Effector memory CD8-positive, alpha-beta T cell (primary cell): ENCODE measurements at regions not wholly inside any gene's neighbourhood (a gene's known extent, or its start where the extent isn't known, plus 50 kb on each side); places are given as distances from the start of the nearest gene placed in this dataset.

Experiments
- ATAC-seq: fragments of 150-1000 bp; cut with Tn5 transposase; replicated peaks from 2 replicates; pipeline ENCODE4 v1.10.0; 2021; ENCODE audit warnings: mild to moderate bottlenecking, moderate library complexity
- DNase-seq, 3 experiments: peaks; one replicate each; pipeline ENCODE4 v3.0.0; 2021
- H3K27ac Mint-ChIP-seq, 2 donors: one replicate each; pipeline ENCODE4 v1.8.0; 2022; ENCODE audit warnings: mild to moderate bottlenecking in 2 of 2, mixed read lengths in 2 of 2, moderate library complexity in 2 of 2
- H3K27me3 Mint-ChIP-seq, 2 donors: one replicate each; pipeline ENCODE4 v1.8.0; 2022; ENCODE audit warnings: mixed read lengths in 2 of 2
- H3K36me3 Mint-ChIP-seq: one replicate; pipeline ENCODE4 v1.8.0; 2022; ENCODE audit warnings: mild to moderate bottlenecking, moderate library complexity, mixed read lengths; ENCODE audit not compliant: insufficient read depth
- H3K4me1 Mint-ChIP-seq, 2 donors: one replicate each; pipeline ENCODE4 v1.8.0; 2022; ENCODE audit warnings: low read depth in 2 of 2, mixed read lengths in 2 of 2
- H3K4me3 Mint-ChIP-seq, 2 donors: one replicate each; pipeline ENCODE4 v1.8.0; 2022; ENCODE audit warnings: mild to moderate bottlenecking in 2 of 2, mixed read lengths in 2 of 2, moderate library complexity in 2 of 2
- H3K9me3 Mint-ChIP-seq, 2 donors: one replicate each; pipeline ENCODE4 v1.8.0; 2022; ENCODE audit warnings: mixed read lengths in 2 of 2

GRCh38 chr15:35975941-35976340 lies 430.0 kb upstream of the DPH6 start:
- DNase-seq (no peak), ATAC-seq (no peak)
- Mint-ChIP-seq H3K9me3 (peaks cover 3 to 8% of the 10 kb centered on the region in 2 donors), H3K4me3 (no peak overlapping the region), H3K27me3 (no peaks in the 10 kb centered on the region), H3K27ac (no peak overlapping the region), H3K4me1 (no peaks in the 10 kb centered on the region), H3K36me3 (no peaks in the 10 kb centered on the region)

GRCh38 chr15:35979608-35980007 lies 433.6 kb upstream of the DPH6 start:
- DNase-seq (no peak), ATAC-seq (no peak)
- Mint-ChIP-seq H3K36me3 (no peaks in the 10 kb centered on the region), H3K27ac (no peak overlapping the region), H3K9me3 (peaks cover under 1 to 3% of the 10 kb centered on the region in 2 donors), H3K4me1 (no peaks in the 10 kb centered on the region), H3K4me3 (no peak overlapping the region), H3K27me3 (no peaks in the 10 kb centered on the region)

GRCh38 chr15:35980719-35981118 lies 434.8 kb upstream of the DPH6 start:
- H3K27ac Mint-ChIP-seq: no peak overlapping the region
- DNase-seq (no peak), ATAC-seq (no peak)
- H3K4me3 Mint-ChIP-seq: no peak overlapping the region
- H3K4me1 Mint-ChIP-seq: no peaks in the 10 kb centered on the region
- H3K9me3 Mint-ChIP-seq: peaks cover 0 to 3% of the 10 kb centered on the region in 2 donors
- no peaks in the 10 kb centered on the region for H3K27me3 Mint-ChIP-seq
- no peaks in the 10 kb centered on the region for H3K36me3 Mint-ChIP-seq

GRCh38 chr15:35986191-35986721 lies 440.3 kb upstream of the DPH6 start:
- Mint-ChIP-seq H3K27ac (no peak overlapping the region), H3K36me3 (no peaks in the 10 kb centered on the region), H3K4me3 (no peak overlapping the region), H3K27me3 (no peaks in the 10 kb centered on the region), H3K4me1 (no peaks in the 10 kb centered on the region), H3K9me3 (peaks cover 3 to 11% of the 10 kb centered on the region in 2 donors)
- ATAC-seq (no peak), DNase-seq (no peak)

GRCh38 chr15:35987056-35987455 lies 441.1 kb upstream of the DPH6 start:
- H3K27me3 Mint-ChIP-seq: no peaks in the 10 kb centered on the region
- no peak overlapping the region for H3K4me3 Mint-ChIP-seq
- DNase-seq (no peak), ATAC-seq (no peak)
- no peaks in the 10 kb centered on the region for H3K4me1 Mint-ChIP-seq
- H3K9me3 Mint-ChIP-seq: peaks cover 3 to 11% of the 10 kb centered on the region in 2 donors
- H3K27ac Mint-ChIP-seq: no peak overlapping the region
- H3K36me3 Mint-ChIP-seq: no peaks in the 10 kb centered on the region

- no peak for DNase-seq
- H3K9me3 Mint-ChIP-seq: peaks cover 3 to 11% of the 10 kb centered on the region in 2 donors
- H3K27ac Mint-ChIP-seq: no peak overlapping the region
- no peak overlapping the region for H3K4me3 Mint-ChIP-seq
- H3K36me3 Mint-ChIP-seq: no peaks in the 10 kb centered on the region
- no peaks in the 10 kb centered on the region for H3K27me3 Mint-ChIP-seq
- no peaks in the 10 kb centered on the region for H3K4me1 Mint-ChIP-seq
- ATAC-seq: no peak
Observed at GRCh38 chr15:35991386-35991785, 445.4 kb upstream of the DPH6 start.

- no peaks in the 10 kb centered on the region for H3K27me3 Mint-ChIP-seq
- no peaks in the 10 kb centered on the region for H3K4me1 Mint-ChIP-seq
- H3K9me3 Mint-ChIP-seq: peaks cover 3 to 11% of the 10 kb centered on the region in 2 donors
- no peak overlapping the region for H3K27ac Mint-ChIP-seq
- H3K36me3 Mint-ChIP-seq: no peaks in the 10 kb centered on the region
- no peak for ATAC-seq
- H3K4me3 Mint-ChIP-seq: no peak overlapping the region
- no peak for DNase-seq
Observed at GRCh38 chr15:35992791-35993190, 446.8 kb upstream of the DPH6 start.

GRCh38 chr15:35993196-35993595 lies 447.2 kb upstream of the DPH6 start:
- H3K27ac Mint-ChIP-seq: no peak overlapping the region
- ATAC-seq: no peak
- no peaks in the 10 kb centered on the region for H3K36me3 Mint-ChIP-seq

GRCh38 chr15:35994876-35995275 lies 448.9 kb upstream of the DPH6 start:
- peaks cover 3 to 5% of the 10 kb centered on the region in 2 donors for H3K9me3 Mint-ChIP-seq
- DNase-seq (no peak), ATAC-seq (no peak)
- H3K27me3 Mint-ChIP-seq: no peaks in the 10 kb centered on the region
- no peak overlapping the region for H3K4me3 Mint-ChIP-seq
- H3K27ac Mint-ChIP-seq: no peak overlapping the region
- H3K36me3 Mint-ChIP-seq: no peaks in the 10 kb centered on the region
- H3K4me1 Mint-ChIP-seq: no peaks in the 10 kb centered on the region

More at GRCh38 chr15:35993196-35993595, 447.2 kb upstream of the DPH6 start:
- Mint-ChIP-seq H3K9me3 (peaks cover 3 to 11% of the 10 kb centered on the region in 2 donors), H3K4me1 (no peaks in the 10 kb centered on the region), H3K27me3 (no peaks in the 10 kb centered on the region), H3K4me3 (no peak overlapping the region)
- DNase-seq: no peak

- H3K36me3 Mint-ChIP-seq: no peaks in the 10 kb centered on the region
- H3K27me3 Mint-ChIP-seq: no peaks in the 10 kb centered on the region
- no peak overlapping the region for H3K27ac Mint-ChIP-seq
- no peaks in the 10 kb centered on the region for H3K9me3 Mint-ChIP-seq
- H3K4me3 Mint-ChIP-seq: no peak overlapping the region
- DNase-seq (no peak), ATAC-seq (no peak)
- no peaks in the 10 kb centered on the region for H3K4me1 Mint-ChIP-seq
Observed at GRCh38 chr15:35998663-35999602, 453.0 kb upstream of the DPH6 start.

- Mint-ChIP-seq H3K36me3 (no peaks in the 10 kb centered on the region), H3K27me3 (no peaks in the 10 kb centered on the region), H3K27ac (no peak overlapping the region), H3K9me3 (peaks cover 0 to 4% of the 10 kb centered on the region in 2 donors), H3K4me1 (no peaks in the 10 kb centered on the region), H3K4me3 (no peak overlapping the region)
- no peak for ATAC-seq
- no peak for DNase-seq
Observed at GRCh38 chr15:36004891-36005490, 459.0 kb upstream of the DPH6 start.

DNA sequence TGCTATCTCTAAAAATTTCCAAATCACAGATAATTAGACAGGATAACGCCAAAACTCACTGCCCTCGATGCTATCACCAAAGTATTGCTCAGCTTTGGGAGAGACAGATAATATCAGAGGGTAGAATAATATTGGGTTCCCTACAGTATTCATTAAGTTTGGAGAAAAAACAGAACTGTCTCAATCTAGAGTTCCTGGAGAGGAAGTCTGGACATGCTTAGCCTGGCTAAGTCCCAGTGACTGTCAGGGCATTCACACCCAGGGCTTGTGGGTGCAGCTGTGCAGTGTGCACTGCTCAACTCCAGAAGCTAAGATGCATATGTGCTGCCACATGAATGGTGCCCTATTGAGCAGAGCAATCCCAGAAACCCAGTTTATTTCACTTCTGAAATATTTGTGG lies 459.6 kb upstream of the DPH6 start:
- no peaks in the 10 kb centered on the region for H3K4me1 Mint-ChIP-seq
- DNase-seq (no peak), ATAC-seq (no peak)
- H3K36me3 Mint-ChIP-seq: no peaks in the 10 kb centered on the region
- peaks cover 0 to 4% of the 10 kb centered on the region in 2 donors for H3K9me3 Mint-ChIP-seq
- no peaks in the 10 kb centered on the region for H3K27me3 Mint-ChIP-seq
- no peak overlapping the region for H3K27ac Mint-ChIP-seq
- H3K4me3 Mint-ChIP-seq: no peak overlapping the region

- ATAC-seq (no peak), DNase-seq (no peak)
- Mint-ChIP-seq H3K27me3 (no peaks in the 10 kb centered on the region), H3K4me3 (no peak overlapping the region), H3K9me3 (peaks cover 0 to 4% of the 10 kb centered on the region in 2 donors), H3K4me1 (no peaks in the 10 kb centered on the region), H3K27ac (no peak overlapping the region), H3K36me3 (no peaks in the 10 kb centered on the region)
Observed at GRCh38 chr15:36007699-36008098, 461.7 kb upstream of the DPH6 start.

DNA sequence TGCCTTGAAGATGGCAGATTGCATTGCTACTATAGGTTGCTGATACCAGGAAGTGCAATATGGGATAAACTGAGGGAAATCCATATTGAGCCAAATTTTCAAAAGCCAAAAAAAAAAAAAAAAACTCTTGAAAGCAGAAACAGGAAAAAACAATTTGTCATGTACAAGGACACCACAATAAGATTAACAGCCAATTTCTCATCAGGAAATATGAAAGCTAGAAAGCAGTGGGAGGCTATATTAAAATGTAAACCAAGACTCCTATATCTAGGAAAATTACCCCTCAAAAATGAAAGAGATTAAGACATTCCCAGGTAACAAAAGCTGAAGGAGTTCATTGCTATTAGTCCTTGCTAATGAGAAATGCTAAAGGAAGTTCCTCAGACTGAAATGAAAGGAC lies 462.8 kb upstream of the DPH6 start:
- no peak for ATAC-seq
- Mint-ChIP-seq H3K9me3 (peaks cover 4 to 7% of the 10 kb centered on the region in 2 donors), H3K36me3 (no peaks in the 10 kb centered on the region), H3K4me3 (no peak overlapping the region), H3K27ac (no peak overlapping the region), H3K4me1 (no peaks in the 10 kb centered on the region), H3K27me3 (no peaks in the 10 kb centered on the region)
- DNase-seq: no peak
